Epidermal melanocyte (primary cell): ENCODE measurements at regions not wholly inside any gene's neighbourhood (a gene's known extent, or its start where the extent isn't known, plus 50 kb on each side); places are given as distances from the start of the nearest gene placed in this dataset.
"Not testable (repeated sequence)": the region's sequence is repeated elsewhere in the genome, so short reads cannot be mapped to it uniquely, and the experiment has no call there.

ENCODE experiments used
- DNase-seq: peaks from one replicate; pipeline ENCODE4 v3.0.0; 2011; ENCODE audit warnings: low spot score; ENCODE audit not compliant: insufficient read length

DNA sequence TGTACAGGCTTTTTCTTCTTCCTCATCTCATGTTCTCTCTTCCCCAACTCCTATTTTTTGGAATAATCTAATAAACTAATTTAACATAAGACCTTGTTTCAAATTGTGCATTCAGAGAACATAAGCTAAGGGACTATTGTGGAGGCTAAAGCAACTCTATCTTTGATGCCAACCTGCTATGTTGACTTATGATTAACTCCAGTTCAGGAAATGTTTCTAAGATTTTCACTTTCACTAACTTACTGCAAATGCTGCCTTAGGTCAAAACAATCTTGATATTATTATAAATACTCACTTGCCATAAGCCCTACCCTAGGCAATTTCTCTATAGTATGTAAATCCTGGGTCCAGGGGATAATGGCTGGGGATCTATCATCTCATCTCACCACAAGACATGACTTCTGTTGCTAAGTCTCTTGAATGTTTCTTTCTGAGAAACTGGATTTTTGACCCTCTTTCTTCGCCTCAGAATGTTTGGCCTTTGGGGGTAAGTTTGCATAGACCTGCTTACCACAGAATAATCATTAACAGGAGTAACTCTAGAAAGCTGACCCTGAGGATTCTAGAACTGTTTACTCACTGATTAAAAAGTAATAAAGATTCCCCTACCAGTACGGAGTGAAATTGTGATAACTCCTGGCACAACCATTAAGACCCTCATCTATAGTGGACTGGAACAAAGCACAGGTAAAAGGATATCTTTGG lies 768.1 kb downstream of the GBE1 start:
- DNase-seq: no peak

DNA sequence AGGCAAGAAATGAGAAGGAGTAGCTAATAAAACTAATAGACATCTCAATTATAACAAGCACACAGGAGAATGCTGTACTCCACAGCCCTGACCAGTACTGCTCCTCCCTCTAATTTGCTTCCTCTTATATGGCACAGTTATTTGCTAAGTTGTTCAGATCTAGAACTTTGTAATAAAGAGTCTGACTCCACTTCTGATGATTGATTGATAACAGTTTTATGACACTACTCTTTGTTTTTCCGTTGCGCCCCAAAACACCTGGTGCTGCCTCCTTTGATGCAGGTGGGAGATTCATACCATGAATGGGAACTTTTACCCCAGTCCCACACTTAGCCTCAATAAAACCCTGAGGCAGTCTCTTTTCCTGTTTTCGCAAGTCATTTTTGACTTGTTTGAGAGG lies 777.7 kb downstream of the GBE1 start:
- no peak for DNase-seq

- DNase-seq: no peak
Observed at GRCh38 chr3:80978216-80978969, 783.1 kb downstream of the GBE1 start.

GRCh38 chr3:80970292-80970691 lies 791.2 kb downstream of the GBE1 start:
- DNase-seq: no peak

DNA sequence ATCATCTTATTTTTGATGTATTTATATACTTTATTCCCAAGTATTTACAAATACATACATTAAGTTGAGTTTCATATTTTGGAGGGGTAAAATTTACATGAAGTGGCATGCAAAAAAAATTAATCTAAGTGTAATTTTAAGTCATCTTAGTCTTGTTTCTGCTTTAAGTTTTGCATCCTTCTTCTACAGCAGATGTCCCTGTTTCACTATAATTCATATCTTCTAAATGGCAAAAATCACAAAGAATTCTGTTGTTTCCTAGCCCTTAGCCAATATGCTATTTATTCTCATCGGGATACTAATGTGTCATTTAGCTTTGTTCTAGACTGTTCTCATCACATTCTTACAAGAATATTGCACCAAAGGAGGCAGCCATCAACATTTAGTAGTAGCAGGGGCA lies 831.9 kb downstream of the GBE1 start:
- DNase-seq: no peak

- DNase-seq: no peak
Observed at GRCh38 chr3:80914854-80915253, 846.6 kb downstream of the GBE1 start.

- DNase-seq: no peak
Observed at GRCh38 chr3:80898211-80898610, 863.2 kb downstream of the GBE1 start.

- not testable (repeated sequence) for DNase-seq
Observed at GRCh38 chr3:80897005-80897404, 864.4 kb downstream of the GBE1 start.

DNA sequence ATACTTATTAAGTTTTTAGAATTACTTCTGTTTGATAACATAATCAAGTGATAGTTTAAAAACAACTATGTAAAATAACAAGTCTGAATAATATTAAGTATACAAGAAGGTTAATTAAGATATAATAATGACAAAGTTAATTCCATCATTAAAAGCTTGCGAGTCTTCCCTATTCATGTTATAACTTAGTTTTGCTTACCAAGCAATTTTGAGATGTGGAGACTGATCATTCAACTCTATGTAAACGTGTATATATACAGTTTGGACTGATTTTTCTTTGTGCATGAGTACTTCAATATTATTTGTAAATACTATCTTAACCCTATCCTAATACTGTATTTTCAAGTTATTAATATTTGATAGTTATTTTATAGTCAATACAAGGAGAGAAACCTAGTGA lies 870.9 kb downstream of the GBE1 start:
- no peak for DNase-seq

DNA sequence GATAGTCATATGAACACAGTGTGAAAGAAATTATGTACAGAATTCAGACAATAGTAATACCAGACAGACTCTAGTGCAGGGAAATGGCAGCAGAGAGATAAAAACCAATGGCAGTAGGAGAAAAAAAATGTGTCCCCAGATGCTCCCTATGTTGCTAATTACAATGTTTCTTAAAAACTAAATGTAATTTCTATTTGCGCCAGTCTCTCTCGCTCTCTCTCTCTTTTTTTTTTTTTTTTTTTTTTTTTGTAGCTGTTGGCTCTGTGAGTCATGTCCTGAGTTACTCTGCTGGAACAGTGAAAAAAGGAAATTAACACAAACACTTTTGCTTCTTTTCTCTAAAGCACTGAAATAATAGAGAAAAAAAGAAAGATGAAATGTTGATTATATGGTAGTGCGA lies 871.9 kb downstream of the GBE1 start:
- DNase-seq: no peak

- DNase-seq: no peak
Observed at GRCh38 chr3:80870476-80871041, 890.9 kb downstream of the GBE1 start.

- DNase-seq: no peak
Observed at GRCh38 chr3:80855482-80855881, 906.0 kb downstream of the GBE1 start.

GRCh38 chr3:80836395-80836794 lies 925.0 kb downstream of the GBE1 start:
- no peak for DNase-seq

DNA sequence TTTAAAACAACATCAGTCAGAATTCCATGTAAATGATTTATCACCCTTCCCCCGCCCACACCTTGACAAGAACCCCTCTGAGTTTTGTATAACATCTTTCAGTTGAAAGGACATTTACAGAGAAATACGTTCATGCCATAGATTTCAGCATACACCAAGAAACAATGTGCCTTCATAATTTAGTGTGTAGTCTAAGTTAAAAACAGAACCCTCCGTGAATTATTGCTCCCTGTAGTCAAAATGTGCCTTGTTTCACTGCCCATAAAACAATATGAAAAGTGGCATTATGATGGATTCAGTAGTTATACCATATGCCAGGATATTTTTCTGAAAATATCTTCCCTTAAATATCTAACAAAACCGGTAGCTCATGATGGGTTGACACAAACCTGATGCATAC lies 953.9 kb downstream of the GBE1 start:
- DNase-seq: no peak

GRCh38 chr3:80806673-80807072 lies 954.8 kb downstream of the GBE1 start:
- no peak for DNase-seq

- no peak for DNase-seq
Observed at GRCh38 chr3:80788914-80789313, 972.5 kb downstream of the GBE1 start.

- no peak for DNase-seq
Observed at GRCh38 chr3:80785875-80786274, 975.6 kb downstream of the GBE1 start.

- no peak for DNase-seq
Observed at GRCh38 chr3:80785475-80785874, 976.0 kb downstream of the GBE1 start.

DNA sequence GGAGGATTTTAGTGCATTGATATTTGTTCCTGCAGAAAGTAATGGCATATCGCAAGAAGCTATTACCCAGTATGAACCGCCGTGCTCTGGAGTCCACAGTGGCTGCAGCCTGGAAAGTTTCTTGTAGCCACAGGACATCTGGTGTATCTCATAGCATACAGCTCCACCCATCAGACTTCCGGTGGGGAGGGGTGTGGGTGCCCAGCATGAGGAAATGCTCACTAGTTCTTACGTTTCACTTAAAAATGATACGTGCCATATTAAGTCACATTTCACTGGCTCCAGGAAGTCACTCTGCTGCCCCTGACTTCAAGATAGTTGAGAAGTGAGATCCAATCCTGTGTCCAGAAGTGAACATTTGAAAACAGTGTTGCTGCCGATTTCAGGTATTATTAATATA lies 990.4 kb downstream of the GBE1 start:
- DNase-seq: no peak

DNA sequence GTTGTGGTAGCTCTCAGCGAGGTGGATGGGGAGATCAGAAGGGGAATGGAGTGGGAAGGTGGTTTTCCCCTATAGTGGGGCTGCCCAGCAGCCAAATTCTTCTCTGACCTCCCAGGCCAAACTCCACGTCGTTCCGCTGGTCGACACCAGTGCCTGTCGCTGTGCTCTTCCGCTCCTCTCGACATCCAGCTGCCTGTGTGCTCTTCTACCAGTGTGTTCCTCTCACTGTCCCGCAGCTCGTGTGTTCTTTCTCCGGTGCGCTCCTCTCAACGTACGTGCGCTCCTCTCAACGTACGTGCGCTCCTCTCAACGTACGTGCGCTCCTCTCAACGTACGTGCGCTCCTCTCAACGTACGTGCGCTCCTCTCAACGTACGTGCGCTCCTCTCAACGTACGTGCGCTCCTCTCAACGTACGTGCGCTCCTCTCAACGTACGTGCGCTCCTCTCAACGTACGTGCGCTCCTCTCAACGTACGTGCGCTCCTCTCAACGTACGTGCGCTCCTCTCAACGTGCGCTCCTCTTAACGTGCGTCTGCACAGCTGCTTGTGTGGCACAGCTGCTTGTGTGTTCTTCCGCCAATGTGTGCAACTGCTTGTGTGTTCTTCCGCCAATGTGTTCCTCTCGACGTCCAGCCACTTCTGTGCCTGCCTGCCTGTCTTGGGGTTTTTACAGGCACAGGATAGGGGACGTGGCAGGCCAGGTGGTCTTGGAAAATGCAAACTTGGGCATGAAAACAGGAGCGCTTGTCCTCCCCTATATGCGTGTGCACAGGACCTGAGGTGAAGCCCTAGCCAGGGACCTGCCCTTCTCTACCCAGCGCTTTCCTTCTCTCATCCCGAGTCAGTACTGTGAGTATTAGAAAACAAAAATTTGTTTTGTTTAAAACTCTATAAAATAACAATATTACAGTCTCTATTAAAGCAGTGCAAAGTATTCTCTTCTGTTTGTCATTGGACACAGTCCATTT lies 991.1 kb downstream of the GBE1 start:
- no peak for DNase-seq

DNA sequence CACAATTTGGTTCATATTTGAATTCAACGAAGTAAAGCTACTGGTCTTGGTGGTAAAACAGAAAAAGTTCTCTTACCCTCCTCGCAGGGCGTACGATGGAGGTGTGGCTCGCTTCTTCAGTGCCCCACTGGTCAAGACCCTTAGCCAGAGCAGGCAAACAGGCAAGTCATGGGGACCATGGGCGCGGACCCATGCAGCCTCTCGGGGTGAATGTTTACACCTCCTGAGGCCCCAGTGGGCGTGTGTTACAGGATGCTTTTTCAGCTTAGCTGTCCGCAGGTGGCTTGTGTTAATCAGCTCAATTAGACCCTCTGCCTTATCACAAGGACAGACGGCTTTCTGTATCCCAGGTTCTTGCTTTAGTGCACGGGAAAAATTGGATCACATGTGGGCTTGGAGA lies 991.8 kb downstream of the GBE1 start:
- DNase-seq: no peak

GRCh38 chr3:80767604-80768003 lies 993.8 kb downstream of the GBE1 start:
- no peak for DNase-seq
